HL-60 (cell line): ENCODE measurements at regions not wholly inside any gene's neighbourhood (a gene's known extent, or its start where the extent isn't known, plus 50 kb on each side); places are given as distances from the start of the nearest gene placed in this dataset.

Experiments used
- CTCF ChIP-seq: IDR thresholded peaks from one replicate; pipeline ENCODE4 v1.5.1; 2011; ENCODE audit warnings: low read length, control low read depth, inconsistent platforms; ENCODE audit not compliant: insufficient read depth
- GABPA ChIP-seq: IDR thresholded peaks from 2 replicates; pipeline ENCODE4 v1.6.1; 2012; ENCODE audit warnings: low read depth
- POLR2AphosphoS5 ChIP-seq: IDR thresholded peaks from 2 replicates; pipeline ENCODE4 v1.6.1; 2012; ENCODE audit warnings: low read depth
- REST ChIP-seq: IDR thresholded peaks from 2 replicates; pipeline ENCODE4 v1.6.1; 2012; ENCODE audit warnings: low read depth; ENCODE audit not compliant: insufficient replicate concordance
- SPI1 ChIP-seq: IDR thresholded peaks from 2 replicates; pipeline ENCODE4 v1.6.1; 2012; ENCODE audit warnings: low read depth, mild to moderate bottlenecking, borderline replicate concordance

GRCh38 chr5:8289779-8290178 is 420.8 kb downstream of the MTRR start:
- TF ChIP-seq CTCF, result no peak
- no peak for TF ChIP-seq REST
- TF ChIP-seq POLR2AphosphoS5, result no peak
- no peak for TF ChIP-seq GABPA
- no peak for TF ChIP-seq SPI1
